Right kidney (tissue), 1 donor: ENCODE measurements at regions not wholly inside any gene's neighbourhood (a gene's known extent, or its start where the extent isn't known, plus 50 kb on each side); places are given as distances from the start of the nearest gene placed in this dataset.

Experiments used
- DNase-seq: peaks from one replicate; pipeline ENCODE4 v3.0.0-alpha.2; 2016

DNA sequence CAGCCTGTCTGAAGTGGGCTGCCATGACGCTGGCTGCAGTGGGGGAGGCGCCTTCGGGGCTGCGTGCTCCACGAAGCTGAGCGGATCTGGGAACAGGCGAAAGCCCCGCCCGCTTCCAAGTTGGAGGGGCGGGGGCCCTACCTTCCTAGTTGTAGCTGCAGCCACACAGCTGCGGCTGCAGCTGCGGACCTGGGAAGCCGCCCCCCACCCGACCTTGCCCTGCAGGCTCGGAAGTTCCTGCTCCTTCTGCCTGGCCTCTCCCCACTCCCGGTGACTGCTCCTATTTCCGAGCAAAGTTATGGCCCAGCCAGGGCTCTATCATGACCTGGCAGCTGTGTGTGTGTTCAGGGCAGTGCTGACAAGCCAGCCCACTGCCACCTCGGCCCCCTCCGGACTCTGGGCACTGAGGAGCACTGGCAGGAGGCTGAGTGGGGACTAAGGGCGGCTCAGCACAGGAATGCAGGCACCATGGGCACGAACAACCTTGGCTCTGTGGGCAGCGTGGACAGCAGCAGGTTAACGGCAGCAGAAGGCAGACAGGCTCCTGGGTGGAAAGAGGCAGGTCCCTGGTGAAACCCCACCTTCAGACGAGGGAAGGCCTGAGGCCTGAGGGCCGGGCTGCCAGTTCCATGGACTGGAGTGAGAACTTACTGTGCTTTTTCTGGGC, 352.4 kb upstream of the TMCO5A start:
- DNase-seq, result no peak

- DNase-seq, result no peak
Observed at GRCh38 chr15:37582852-37583251, 351.6 kb upstream of the TMCO5A start.

- no peak for DNase-seq
Observed at GRCh38 chr15:37586011-37586583, 348.3 kb upstream of the TMCO5A start.

- no peak for DNase-seq
Observed at GRCh38 chr15:37586976-37587375, 347.5 kb upstream of the TMCO5A start.

DNA sequence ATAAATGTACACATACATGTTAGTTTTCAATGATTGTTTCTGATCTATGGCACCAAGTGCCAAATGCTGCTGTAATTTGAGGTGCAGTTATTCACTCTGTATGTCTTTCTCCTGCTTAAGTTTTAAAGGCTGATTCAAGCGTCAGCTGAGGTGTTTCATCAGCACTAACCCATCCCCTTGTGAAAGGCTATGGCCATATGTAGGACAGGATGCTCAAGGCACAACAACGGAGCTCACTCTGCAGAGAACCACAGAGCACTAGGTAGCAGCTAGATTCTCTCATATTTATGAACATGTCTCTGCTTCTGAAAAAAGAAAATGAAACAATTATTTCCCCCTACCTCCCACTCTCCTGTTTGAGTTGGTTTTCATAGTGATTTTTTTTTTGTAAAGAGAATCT, 340.0 kb upstream of the TMCO5A start:
- DNase-seq, result no peak

DNA sequence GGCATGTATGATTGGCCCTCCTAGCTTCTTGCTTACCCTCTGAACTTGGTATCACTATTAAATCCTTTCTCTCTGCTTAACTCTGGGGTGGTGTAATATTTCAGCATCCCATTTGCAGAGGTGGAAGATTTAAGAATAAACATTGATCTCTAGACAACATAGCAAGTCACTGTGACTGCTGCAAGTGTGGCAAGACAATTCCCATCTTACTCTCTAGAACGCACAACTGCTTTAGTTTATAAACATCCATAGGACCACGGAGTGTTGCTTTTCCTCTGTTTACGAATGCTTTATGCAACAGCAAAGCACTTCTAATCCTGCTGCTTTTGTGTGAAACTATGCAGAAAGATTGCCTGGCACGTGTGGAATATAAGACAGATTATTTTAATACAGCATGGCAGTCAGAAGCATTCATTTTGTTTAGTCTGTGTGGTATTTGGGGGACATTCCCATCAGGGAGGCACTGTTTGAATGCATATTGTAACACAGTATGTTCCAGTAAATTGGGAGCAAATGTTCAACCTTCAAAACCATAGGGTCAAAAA, 338.9 kb upstream of the TMCO5A start:
- no peak for DNase-seq

DNA sequence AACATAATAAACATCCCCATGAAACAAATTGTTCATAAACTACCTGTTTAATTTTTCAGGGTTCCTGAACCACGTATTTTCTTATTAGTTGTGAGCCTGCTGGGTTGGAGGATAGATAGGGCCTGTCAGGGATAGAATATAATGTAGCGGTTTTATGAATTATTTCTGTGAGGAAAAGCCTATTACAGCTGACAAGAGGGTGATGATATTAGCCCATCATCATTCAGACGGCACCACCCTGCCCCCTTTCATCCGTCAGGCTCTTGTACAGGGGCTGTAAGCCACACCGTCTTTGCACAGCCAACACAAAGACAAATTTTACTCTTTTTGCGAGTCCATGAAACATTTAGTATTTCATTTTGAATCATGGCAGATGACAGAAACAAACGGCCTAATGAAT, 335.3 kb upstream of the TMCO5A start:
- DNase-seq, result no peak

DNA sequence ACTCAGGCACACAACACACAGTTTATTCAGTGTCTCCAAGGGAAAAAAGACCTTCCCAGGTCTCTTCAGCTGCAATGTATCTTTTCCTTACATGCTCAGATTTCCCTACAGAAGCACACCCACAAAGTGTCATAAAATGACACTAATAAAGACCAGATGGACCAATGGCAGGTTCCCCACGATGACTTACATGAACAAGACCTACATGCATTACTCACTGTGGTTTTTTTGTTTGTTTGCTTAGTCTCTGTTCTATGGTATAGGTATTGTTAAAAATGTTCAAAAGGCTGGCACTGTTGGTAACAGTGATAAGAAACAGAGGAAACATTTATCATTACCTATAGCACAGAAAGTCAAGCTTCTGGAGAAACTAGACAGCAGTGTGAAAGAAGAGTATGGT, 318.2 kb upstream of the TMCO5A start:
- DNase-seq, result no peak

GRCh38 chr15:37618353-37618752, 316.1 kb upstream of the TMCO5A start:
- no peak for DNase-seq

DNA sequence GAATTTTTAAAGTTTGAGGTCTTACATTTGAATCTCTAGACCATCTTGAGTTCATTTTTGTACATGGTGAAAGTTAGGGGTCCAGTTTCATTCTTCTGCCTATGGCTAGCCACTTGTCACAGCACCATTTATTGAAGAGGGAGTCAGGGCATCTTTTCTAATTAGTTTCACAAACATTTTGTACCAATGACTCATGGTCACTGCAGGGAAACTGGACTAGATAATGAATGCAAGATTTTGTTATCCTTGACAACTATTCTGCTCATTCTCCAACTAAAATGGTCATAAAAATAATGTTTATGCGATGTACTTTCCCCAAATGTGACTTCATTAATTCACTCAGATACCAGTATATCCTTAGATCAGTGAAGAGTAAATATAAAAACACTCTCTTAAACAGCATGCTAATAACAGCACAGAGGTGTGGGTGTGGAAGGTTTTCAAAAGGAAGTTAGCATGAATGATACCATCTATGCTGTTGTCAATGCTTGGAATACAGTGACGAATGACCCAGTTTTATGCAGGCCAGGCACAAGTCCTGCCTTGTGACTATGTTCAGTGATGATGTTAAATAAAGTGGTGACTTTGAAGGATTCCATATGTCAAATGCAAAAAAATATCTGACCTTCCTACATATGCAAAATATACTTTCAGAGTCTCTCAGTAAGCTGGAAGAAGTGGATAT, 314.9 kb upstream of the TMCO5A start:
- DNase-seq, result no peak

- no peak for DNase-seq
Observed at GRCh38 chr15:37625576-37625975, 308.9 kb upstream of the TMCO5A start.

GRCh38 chr15:37628507-37628906, 305.9 kb upstream of the TMCO5A start:
- DNase-seq, result no peak

- DNase-seq, result no peak
Observed at GRCh38 chr15:37636736-37637135, 297.7 kb upstream of the TMCO5A start.

DNA sequence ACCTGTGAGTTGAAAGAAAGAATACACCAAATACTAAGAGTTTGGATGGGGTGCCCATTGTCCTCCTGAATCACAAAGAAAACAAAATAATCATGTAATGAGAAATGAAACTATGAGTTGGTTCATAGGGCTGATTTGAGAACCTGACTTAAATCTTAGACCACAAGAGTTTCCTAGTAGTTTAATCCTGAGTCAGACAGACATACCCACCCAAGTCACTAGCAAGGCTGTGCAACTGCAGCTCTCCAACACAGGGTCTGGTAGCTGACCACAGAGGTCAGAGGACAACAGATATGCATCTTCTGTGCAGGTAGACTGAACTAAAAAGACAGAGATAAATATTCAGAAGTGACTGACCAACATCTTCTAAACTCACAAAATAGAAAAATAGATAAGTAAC, 296.3 kb upstream of the TMCO5A start:
- no peak for DNase-seq

DNA sequence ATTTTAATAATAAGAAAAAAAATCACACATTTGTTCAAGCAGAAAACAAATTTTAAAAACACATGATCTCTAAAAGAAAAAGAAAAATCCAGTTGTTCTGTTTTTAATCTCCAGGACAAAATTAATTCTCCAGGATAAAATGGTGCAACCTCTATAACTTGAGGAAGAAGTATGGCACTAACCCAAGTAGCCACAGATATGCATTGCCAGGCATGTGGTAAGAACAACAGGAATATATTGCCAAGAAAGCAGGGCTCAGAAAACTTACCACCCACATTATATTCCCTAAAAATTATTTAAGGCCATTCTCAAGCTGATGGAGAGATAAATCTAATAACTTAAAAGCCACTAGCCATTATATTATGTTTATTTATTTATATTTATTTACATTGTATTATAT, 295.7 kb upstream of the TMCO5A start:
- DNase-seq, result no peak

GRCh38 chr15:37652646-37653417, 281.6 kb upstream of the TMCO5A start:
- DNase-seq, result no peak

DNA sequence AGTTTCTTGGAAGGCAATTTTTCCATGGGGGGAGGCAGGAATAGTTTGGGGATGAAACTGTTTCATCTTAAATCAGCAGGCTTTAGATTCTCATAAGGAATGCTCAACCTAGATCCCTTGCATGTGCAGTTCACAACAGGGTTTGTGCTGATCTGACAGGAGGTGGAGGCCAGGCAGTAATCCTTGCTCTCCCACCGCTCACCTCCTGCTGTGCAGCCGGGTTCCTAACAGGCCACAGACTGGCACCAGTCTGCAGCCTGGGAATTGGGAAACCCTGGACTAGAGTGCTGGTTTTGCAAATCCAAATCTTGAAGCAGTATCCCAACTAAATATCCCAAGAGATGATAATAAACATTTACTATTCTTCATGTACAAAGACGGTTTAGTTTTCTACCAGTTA, 256.3 kb upstream of the TMCO5A start:
- DNase-seq, result no peak

GRCh38 chr15:37679627-37680026, 254.8 kb upstream of the TMCO5A start:
- DNase-seq, result no peak

DNA sequence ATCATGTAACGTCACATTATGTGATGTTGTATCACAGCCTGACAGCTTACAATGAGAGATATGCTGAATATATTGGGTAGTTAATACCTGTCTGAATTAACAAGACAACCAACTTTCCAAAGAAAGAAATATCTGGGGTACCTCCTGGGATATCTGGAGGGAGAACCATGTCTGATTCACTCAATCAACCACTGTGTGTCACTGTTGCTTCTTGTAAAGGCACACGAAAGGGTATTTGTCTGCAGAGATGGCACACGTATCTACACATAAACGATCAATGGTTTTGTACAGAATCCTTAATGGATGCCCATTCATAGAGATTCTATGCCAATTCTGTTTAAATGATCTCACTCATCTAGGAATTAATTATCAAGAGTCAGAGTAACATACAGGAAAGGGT, 252.1 kb upstream of the TMCO5A start:
- DNase-seq, result no peak

GRCh38 chr15:37691911-37692310, 242.5 kb upstream of the TMCO5A start:
- no peak for DNase-seq

DNA sequence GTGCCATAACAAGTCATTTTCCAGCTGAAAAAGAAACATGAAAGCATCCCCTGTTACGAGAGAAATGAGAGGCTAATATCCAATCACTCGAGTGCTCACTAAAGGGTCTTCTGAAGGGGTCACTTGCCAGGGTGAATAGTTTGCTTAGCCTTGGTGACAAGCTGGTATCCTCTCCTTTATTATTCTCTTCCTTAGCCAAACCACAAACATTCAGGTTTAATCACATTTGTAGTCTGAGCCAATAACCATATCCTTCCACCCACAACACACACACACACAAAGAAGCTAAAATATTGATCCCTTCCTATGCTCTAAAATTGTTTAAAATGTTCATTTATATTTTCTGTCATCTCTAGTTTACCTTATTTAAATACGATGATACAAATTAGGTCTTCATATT, 240.5 kb upstream of the TMCO5A start:
- DNase-seq, result no peak

- no peak for DNase-seq
Observed at GRCh38 chr15:37695719-37696118, 238.7 kb upstream of the TMCO5A start.

GRCh38 chr15:37698679-37699078, 235.8 kb upstream of the TMCO5A start:
- no peak for DNase-seq
